ENCODE measurements at regions not wholly inside any gene's neighbourhood (a gene's known extent, or its start where the extent isn't known, plus 50 kb on each side); places are given as distances from the start of the nearest gene placed in this dataset.

GRCh38 chr4:170805352-170805751 lies 715.6 kb upstream of the AADAT start:
- no peak for TF ChIP-seq CTCF (IDR thresholded peaks at IDR 0.05)
- TF ChIP-seq MAFK (IDR thresholded peaks at IDR 0.05; ENCODE audit: partially characterized antibody): no peak
- no peak for TF ChIP-seq REST (IDR thresholded peaks at IDR 0.05)
- no peak for TF ChIP-seq RFX5 (IDR thresholded peaks at IDR 0.05)
- no peak for TF ChIP-seq RNF2 (IDR thresholded peaks at IDR 0.05; ENCODE audit: borderline replicate concordance, low read depth)
- no peak for TF ChIP-seq HMGXB4 (CRISPR knock-in tag; IDR thresholded peaks at IDR 0.05; ENCODE audit: borderline replicate concordance)
- no peak for TF ChIP-seq POLR2A (IDR thresholded peaks at IDR 0.05; ENCODE audit: low read length)
- TF ChIP-seq MYC (IDR thresholded peaks at IDR 0.05; ENCODE audit: borderline replicate concordance, low read length): no peak
- TF ChIP-seq TP53 (CRISPR knock-in tag; IDR thresholded peaks at IDR 0.05): no peak
- TF ChIP-seq EP300 (IDR thresholded peaks at IDR 0.05): no peak

All from A549 (cell line).